Body of pancreas (tissue), 4 donors: ENCODE measurements at regions not wholly inside any gene's neighbourhood (a gene's known extent, or its start where the extent isn't known, plus 50 kb on each side); places are given as distances from the start of the nearest gene placed in this dataset.

Experiments used
- POLR2A ChIP-seq, 3 donors: fragments of 450-650 bp; IDR thresholded peaks; one replicate each; pipeline ENCODE4 v1.6.1; 2016; ENCODE audit warnings: antibody characterized with exemption in 3 of 3, mild to moderate bottlenecking in 2 of 3
- TF ChIP-seq, protein P1 (sequence below), 7 experiments: fragments of 450-650 bp in 4 of 7; fragments of 200-600 bp in 3 of 7; sonication (generic) in 3 of 7; IDR thresholded peaks; one replicate each; pipeline ENCODE4 v1.5.1; 2016 to 2019; ENCODE audit warnings: antibody characterized with exemption in 7 of 7

DNA sequence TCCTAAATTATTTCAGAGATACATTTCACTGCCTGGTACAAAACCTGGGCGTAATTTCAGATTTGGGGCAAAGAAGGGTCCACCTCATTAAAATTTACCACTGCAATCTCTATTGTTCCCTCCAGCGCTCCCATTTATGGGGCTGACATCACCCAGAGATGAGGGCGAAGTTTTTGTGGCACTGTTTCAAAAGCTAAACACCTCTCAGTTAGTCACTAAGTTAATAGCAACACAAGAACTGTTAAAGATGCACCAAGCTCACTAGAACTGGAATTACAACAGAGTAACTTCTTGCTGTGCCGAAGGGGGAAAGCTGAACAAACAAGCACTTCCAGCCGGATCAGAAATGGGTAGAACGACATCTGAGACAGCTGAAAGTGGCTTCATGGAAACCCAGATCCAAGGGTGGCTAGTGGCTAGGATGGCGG is 179.4 kb downstream of the GATA3 start:
- TF ChIP-seq, protein P1, sequence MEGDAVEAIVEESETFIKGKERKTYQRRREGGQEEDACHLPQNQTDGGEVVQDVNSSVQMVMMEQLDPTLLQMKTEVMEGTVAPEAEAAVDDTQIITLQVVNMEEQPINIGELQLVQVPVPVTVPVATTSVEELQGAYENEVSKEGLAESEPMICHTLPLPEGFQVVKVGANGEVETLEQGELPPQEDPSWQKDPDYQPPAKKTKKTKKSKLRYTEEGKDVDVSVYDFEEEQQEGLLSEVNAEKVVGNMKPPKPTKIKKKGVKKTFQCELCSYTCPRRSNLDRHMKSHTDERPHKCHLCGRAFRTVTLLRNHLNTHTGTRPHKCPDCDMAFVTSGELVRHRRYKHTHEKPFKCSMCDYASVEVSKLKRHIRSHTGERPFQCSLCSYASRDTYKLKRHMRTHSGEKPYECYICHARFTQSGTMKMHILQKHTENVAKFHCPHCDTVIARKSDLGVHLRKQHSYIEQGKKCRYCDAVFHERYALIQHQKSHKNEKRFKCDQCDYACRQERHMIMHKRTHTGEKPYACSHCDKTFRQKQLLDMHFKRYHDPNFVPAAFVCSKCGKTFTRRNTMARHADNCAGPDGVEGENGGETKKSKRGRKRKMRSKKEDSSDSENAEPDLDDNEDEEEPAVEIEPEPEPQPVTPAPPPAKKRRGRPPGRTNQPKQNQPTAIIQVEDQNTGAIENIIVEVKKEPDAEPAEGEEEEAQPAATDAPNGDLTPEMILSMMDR (IDR thresholded peaks at IDR 0.05): no peak
- TF ChIP-seq POLR2A (IDR thresholded peaks at IDR 0.05): no peak
